ENCODE measurements at regions not wholly inside any gene's neighbourhood (a gene's known extent, or its start where the extent isn't known, plus 50 kb on each side); places are given as distances from the start of the nearest gene placed in this dataset.

GRCh38 chr20:24144371-24144770, 155.8 kb upstream of the GGTLC1 start:
- no peaks in the 10 kb centered on the region for H4K20me1 ChIP-seq (ENCODE audit: control insufficient read depth, insufficient read depth, low read length, poor library complexity, severe bottlenecking)
- ATAC-seq (ENCODE audit: low read depth) (no peak), DNase-seq (no peak)
- Mint-ChIP-seq H3K9me3 (ENCODE audit: insufficient read depth) (peaks cover 2% of the 10 kb centered on the region), H3K27me3 (peaks cover 9% of the 10 kb centered on the region), H3K4me3 (no peak overlapping the region), H3K4me1 (peaks cover 6% of the 10 kb centered on the region), H3K27ac (no peak overlapping the region)
- H2AFZ ChIP-seq (ENCODE audit: insufficient read depth, low read depth, low read length, poor library complexity, severe bottlenecking), result no peak overlapping the region
- intact Hi-C loops (cut with micrococcal nuclease), result no loop called here
- H3K27ac ChIP-seq (ENCODE audit: low read length in 2 of 2), result no peak overlapping the region
- 76% methylated on average over 5 of the region's 8 CpGs for WGBS (ENCODE audit: insufficient coverage)
- TF ChIP-seq EZH2 (IDR thresholded peaks at IDR 0.05; ENCODE audit: borderline replicate concordance, insufficient read depth, low read depth, low read length, poor library complexity, severe bottlenecking) (no peak), CTCF (IDR thresholded peaks at IDR 0.05) (no peak)
- H3K4me3 ChIP-seq (ENCODE audit: control extremely low read depth in 1 of 5, extremely low read depth in 1 of 5, insufficient read depth in 1 of 5, low read depth in 2 of 5, low read length in 4 of 5), result no peak overlapping the region
- H3K9me3 ChIP-seq (ENCODE audit: control extremely low read depth in 1 of 3, control insufficient read depth in 2 of 3, insufficient read depth in 1 of 3, low read length in 2 of 3), result peaks cover 3 to 30% (median 6%) of the 10 kb centered on the region in 3 donors
- peaks cover 0 to 2% (median 0%) of the 10 kb centered on the region in 4 experiments for H3K27me3 ChIP-seq (replicated peaks in 1 of 4; ENCODE audit: control extremely low read depth in 1 of 4, control insufficient read depth in 3 of 4, insufficient read depth in 4 of 4, low read length in 3 of 4)
- ChIA-PET POLR2A (no interaction called here), CTCF (no interaction called here)
- H3K4me2 ChIP-seq (replicated peaks; ENCODE audit: low read depth, low read length, poor library complexity, severe bottlenecking), result no peak overlapping the region
- H3K79me2 ChIP-seq (ENCODE audit: control insufficient read depth, insufficient read depth, low read length), result no peaks in the 10 kb centered on the region
- H3K36me3 ChIP-seq (replicated peaks in 1 of 2; ENCODE audit: control extremely low read depth in 1 of 2, control insufficient read depth in 1 of 2, extremely low read depth in 1 of 2, insufficient read depth in 2 of 2, low read length in 1 of 2), result no peaks in the 10 kb centered on the region
- H3K9ac ChIP-seq (ENCODE audit: low read length), result no peak overlapping the region
- H3K4me1 ChIP-seq (ENCODE audit: control insufficient read depth in 2 of 2, insufficient read depth in 2 of 2, low read length in 2 of 2), result no peaks in the 10 kb centered on the region

- DNase-seq, result no peak
- no peak overlapping the region for H3K4me2 ChIP-seq (replicated peaks; ENCODE audit: low read depth, low read length, poor library complexity, severe bottlenecking)
- WGBS (ENCODE audit: insufficient coverage), result 87% methylated on average over 5 of the region's 6 CpGs
- no peak for ATAC-seq (ENCODE audit: low read depth)
- Mint-ChIP-seq H3K9me3 (ENCODE audit: insufficient read depth) (peaks cover 2% of the 10 kb centered on the region), H3K27ac (no peak overlapping the region), H3K27me3 (peaks cover 8% of the 10 kb centered on the region), H3K4me1 (no peaks in the 10 kb centered on the region), H3K4me3 (no peak overlapping the region)
- POLR2A ChIA-PET, result no interaction called here
- no peaks in the 10 kb centered on the region for H4K20me1 ChIP-seq (ENCODE audit: control insufficient read depth, insufficient read depth, low read length, poor library complexity, severe bottlenecking)
- intact Hi-C loops (cut with micrococcal nuclease), result no loop called here
- H3K79me2 ChIP-seq (ENCODE audit: control insufficient read depth, insufficient read depth, low read length), result no peaks in the 10 kb centered on the region
- no peak overlapping the region for H2AFZ ChIP-seq (ENCODE audit: insufficient read depth, low read depth, low read length, poor library complexity, severe bottlenecking)
- no peak overlapping the region for H3K27ac ChIP-seq (ENCODE audit: low read length in 2 of 2)
- H3K27me3 ChIP-seq (replicated peaks in 1 of 4; ENCODE audit: control extremely low read depth in 1 of 4, control insufficient read depth in 3 of 4, insufficient read depth in 4 of 4, low read length in 3 of 4), result no peaks in the 10 kb centered on the region
- H3K9me3 ChIP-seq (ENCODE audit: control extremely low read depth in 1 of 3, control insufficient read depth in 2 of 3, insufficient read depth in 1 of 3, low read length in 2 of 3), result peaks cover 0 to 19% (median 6%) of the 10 kb centered on the region in 3 donors
- no peak overlapping the region for H3K9ac ChIP-seq (ENCODE audit: low read length)
- TF ChIP-seq CTCF (IDR thresholded peaks at IDR 0.05) (no peak), EZH2 (IDR thresholded peaks at IDR 0.05; ENCODE audit: borderline replicate concordance, insufficient read depth, low read depth, low read length, poor library complexity, severe bottlenecking) (no peak)
- no peaks in the 10 kb centered on the region for H3K36me3 ChIP-seq (replicated peaks in 1 of 2; ENCODE audit: control extremely low read depth in 1 of 2, control insufficient read depth in 1 of 2, extremely low read depth in 1 of 2, insufficient read depth in 2 of 2, low read length in 1 of 2)
- H3K4me3 ChIP-seq (ENCODE audit: control extremely low read depth in 1 of 5, extremely low read depth in 1 of 5, insufficient read depth in 1 of 5, low read depth in 2 of 5, low read length in 4 of 5), result no peak overlapping the region
- CTCF ChIA-PET, result no interaction called here
- no peaks in the 10 kb centered on the region for H3K4me1 ChIP-seq (ENCODE audit: control insufficient read depth in 2 of 2, insufficient read depth in 2 of 2, low read length in 2 of 2)
Measured at GRCh38 chr20:24141111-24141510, 152.5 kb upstream of the GGTLC1 start.
